ENCODE measurements at regions not wholly inside any gene's neighbourhood (a gene's known extent, or its start where the extent isn't known, plus 50 kb on each side); places are given as distances from the start of the nearest gene placed in this dataset.

GRCh38 chr9:12906646-12907045 lies 131.8 kb downstream of the LURAP1L start:
- TF ChIP-seq CTCF (IDR thresholded peaks at IDR 0.05), result no peak
- TF ChIP-seq POLR2A (IDR thresholded peaks at IDR 0.05), result no peak
